Ureter (tissue), 1 donor: ENCODE measurements at regions not wholly inside any gene's neighbourhood (a gene's known extent, or its start where the extent isn't known, plus 50 kb on each side); places are given as distances from the start of the nearest gene placed in this dataset.
A peak's percentile ranks its signal among the peaks of the same experiment; 100 is the strongest.
"Not testable (repeated sequence)": the region's sequence is repeated elsewhere in the genome, so short reads cannot be mapped to it uniquely, and the experiment has no call there.

Experiments used
- DNase-seq: peaks from one replicate; pipeline ENCODE4 v3.0.0-alpha.2; 2020; ENCODE audit warnings: low spot score
- donor health status: DM: yes; HTN: yes; CAD: no.

GRCh38 chr6:79810185-79810705, 137.1 kb downstream of the ELOVL4 start:
- DNase-seq, result no peak

GRCh38 chr6:79808921-79809320, 138.4 kb downstream of the ELOVL4 start:
- DNase-seq, result no peak

GRCh38 chr6:79806661-79807060, 140.7 kb downstream of the ELOVL4 start:
- not testable (repeated sequence) for DNase-seq

GRCh38 chr6:79804732-79805131, 142.6 kb downstream of the ELOVL4 start:
- no peak for DNase-seq

- no peak for DNase-seq
These were observed 143.4 kb downstream of the ELOVL4 start for GRCh38 chr6:79803917-79804316.

- no peak for DNase-seq
These were observed 144.6 kb downstream of the ELOVL4 start for GRCh38 chr6:79802657-79803300.

GRCh38 chr6:79801362-79801761, 146.0 kb downstream of the ELOVL4 start:
- DNase-seq, result no peak

GRCh38 chr6:79798841-79799240, 148.5 kb downstream of the ELOVL4 start:
- DNase-seq, result no peak

- DNase-seq, result no peak
These were observed 149.4 kb downstream of the ELOVL4 start for GRCh38 chr6:79797912-79798311.

GRCh38 chr6:79797163-79797764, 150.1 kb downstream of the ELOVL4 start:
- no peak for DNase-seq

GRCh38 chr6:79796197-79796596, 151.2 kb downstream of the ELOVL4 start:
- DNase-seq, result no peak

GRCh38 chr6:79789896-79790295, 157.5 kb downstream of the ELOVL4 start:
- DNase-seq, result no peak

GRCh38 chr6:79788756-79789155, 157.6 kb downstream of the SH3BGRL2 start:
- no peak for DNase-seq

GRCh38 chr6:79787626-79788025, 156.5 kb downstream of the SH3BGRL2 start:
- DNase-seq, result no peak

GRCh38 chr6:79784395-79784753, 153.2 kb downstream of the SH3BGRL2 start:
- no peak for DNase-seq

GRCh38 chr6:79783670-79784394, 152.7 kb downstream of the SH3BGRL2 start:
- no peak for DNase-seq

- no peak for DNase-seq
These were observed 151.9 kb downstream of the SH3BGRL2 start for GRCh38 chr6:79782792-79783580.

- no peak for DNase-seq
These were observed 150.8 kb downstream of the SH3BGRL2 start for GRCh38 chr6:79781916-79782315.

GRCh38 chr6:79780881-79781280, 149.8 kb downstream of the SH3BGRL2 start:
- no peak for DNase-seq

GRCh38 chr6:79778816-79779215, 147.7 kb downstream of the SH3BGRL2 start:
- no peak for DNase-seq

GRCh38 chr6:79777713-79778579, 146.8 kb downstream of the SH3BGRL2 start:
- DNase-seq, result peak; percentile 81
